Stomach (tissue), 8 donors: ENCODE measurements at regions not wholly inside any gene's neighbourhood (a gene's known extent, or its start where the extent isn't known, plus 50 kb on each side); places are given as distances from the start of the nearest gene placed in this dataset.

Experiments used
- DNase-seq, 2 donors: peaks; one replicate each; pipeline versions ENCODE4 v3.0.0 to v3.0.0-alpha.2; 2013 to 2019
- H3K27ac ChIP-seq, 5 donors: fragments of 200-600 bp in 4 of 5; sonication (generic) in 4 of 5; one replicate each; pipeline ENCODE4 v1.5.1; 2013 to 2019; ENCODE audit warnings: mild to moderate bottlenecking in 1 of 5, moderate library complexity in 1 of 5
- H3K27me3 ChIP-seq, 3 donors: fragments of 200-600 bp; sonication (generic); one replicate each; pipeline ENCODE4 v1.5.1; 2017 to 2019; ENCODE audit warnings: mixed run types in 1 of 3
- H3K36me3 ChIP-seq, 4 donors: fragments of 200-600 bp; sonication (generic); 1 replicate in 3 of 4; 2 replicates in 1 of 4; pipeline ENCODE4 v1.5.1; 2016 to 2019
- H3K4me1 ChIP-seq, 4 donors: fragments of 200-600 bp; sonication (generic); one replicate each; pipeline ENCODE4 v1.5.1; 2016 to 2019
- H3K4me3 ChIP-seq, 4 donors: fragments of 200-600 bp; sonication (generic) in 3 of 4; one replicate each; pipeline ENCODE4 v1.5.1; 2016 to 2019; ENCODE audit warnings: mild to moderate bottlenecking in 1 of 4
- H3K9me3 ChIP-seq, 4 donors: fragments of 200-600 bp; sonication (generic); one replicate each; pipeline ENCODE4 v1.5.1; 2016 to 2019
- EP300 ChIP-seq: sonication (generic); formaldehyde crosslinking; IDR thresholded peaks from one replicate; pipeline ENCODE4 v1.6.1; 2017; ENCODE audit warnings: antibody characterized with exemption
- POLR2A ChIP-seq, 4 donors: fragments of 450-650 bp; IDR thresholded peaks; one replicate each; pipeline ENCODE4 v1.6.1; 2016; ENCODE audit warnings: antibody characterized with exemption in 4 of 4, control low read depth in 2 of 4, mild to moderate bottlenecking in 1 of 4, moderate library complexity in 1 of 4
- POLR2AphosphoS5 ChIP-seq, 3 donors: sonication (generic); formaldehyde crosslinking; IDR thresholded peaks; one replicate each; pipeline ENCODE4 v1.6.1; 2016; ENCODE audit warnings: antibody characterized with exemption in 3 of 3
- WGBS, 5 donors: extraction: QIAGEN DNeasy Blood & Tissue Kit in 3 of 5; methylation state at CpG; one replicate each; pipeline versions ENCODE4 v1.1.5 to v1.1.7; 2013 to 2018; 5-methylcytosine and 5-hydroxymethylcytosine counted together
- intact Hi-C: fragments of 100-400 bp; cut with DNase I; formaldehyde crosslinking; loops from one replicate; pipeline ENCODE4 v1.15.1; 2023; ENCODE audit warnings: low total_unique reads
- TF ChIP-seq, protein P1 (sequence below), 7 experiments: fragments of 450-650 bp in 4 of 7; fragments of 200-600 bp in 3 of 7; sonication (generic) in 3 of 7; IDR thresholded peaks; one replicate each; pipeline ENCODE4 v1.5.1; 2016 to 2019; ENCODE audit warnings: antibody characterized with exemption in 7 of 7, control low read depth in 2 of 7, mild to moderate bottlenecking in 1 of 7
- donor health status: healthy with polysubstance abuse.
- donor health status: Bipolar disorder and iron deficiency.
- donor health status: healthy.

DNA sequence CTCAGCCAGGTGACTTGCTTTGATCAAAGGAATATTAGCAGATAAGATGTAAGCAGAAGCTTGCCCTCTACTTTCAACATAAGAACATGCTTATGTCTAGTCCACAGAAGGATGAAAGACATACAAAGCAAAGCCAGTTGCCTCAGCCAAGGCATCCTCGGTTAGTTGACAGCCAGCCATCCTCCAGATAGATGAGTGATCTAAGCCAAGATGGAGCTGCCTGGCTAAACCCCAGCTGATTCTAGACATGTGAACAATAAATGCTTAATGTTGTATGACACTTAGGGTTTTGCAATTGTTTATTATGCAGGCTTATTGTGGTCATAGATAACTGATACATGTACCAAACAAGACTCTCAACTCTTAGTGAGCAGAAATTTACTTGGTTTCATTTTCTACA, 157.6 kb upstream of the TMTC2 start:
- Histone ChIP-seq H3K4me1 (peaks cover 0 to 10% (median 0%) of the 10 kb centered on the region in 4 donors), H3K4me3 (no peak overlapping the region), H3K9me3 (no peaks in the 10 kb centered on the region), H3K36me3 (no peaks in the 10 kb centered on the region), H3K27ac (no peak overlapping the region), H3K27me3 (no peaks in the 10 kb centered on the region)
- no peak for TF ChIP-seq POLR2A (IDR thresholded peaks at IDR 0.05)
- TF ChIP-seq, protein P1, sequence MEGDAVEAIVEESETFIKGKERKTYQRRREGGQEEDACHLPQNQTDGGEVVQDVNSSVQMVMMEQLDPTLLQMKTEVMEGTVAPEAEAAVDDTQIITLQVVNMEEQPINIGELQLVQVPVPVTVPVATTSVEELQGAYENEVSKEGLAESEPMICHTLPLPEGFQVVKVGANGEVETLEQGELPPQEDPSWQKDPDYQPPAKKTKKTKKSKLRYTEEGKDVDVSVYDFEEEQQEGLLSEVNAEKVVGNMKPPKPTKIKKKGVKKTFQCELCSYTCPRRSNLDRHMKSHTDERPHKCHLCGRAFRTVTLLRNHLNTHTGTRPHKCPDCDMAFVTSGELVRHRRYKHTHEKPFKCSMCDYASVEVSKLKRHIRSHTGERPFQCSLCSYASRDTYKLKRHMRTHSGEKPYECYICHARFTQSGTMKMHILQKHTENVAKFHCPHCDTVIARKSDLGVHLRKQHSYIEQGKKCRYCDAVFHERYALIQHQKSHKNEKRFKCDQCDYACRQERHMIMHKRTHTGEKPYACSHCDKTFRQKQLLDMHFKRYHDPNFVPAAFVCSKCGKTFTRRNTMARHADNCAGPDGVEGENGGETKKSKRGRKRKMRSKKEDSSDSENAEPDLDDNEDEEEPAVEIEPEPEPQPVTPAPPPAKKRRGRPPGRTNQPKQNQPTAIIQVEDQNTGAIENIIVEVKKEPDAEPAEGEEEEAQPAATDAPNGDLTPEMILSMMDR (IDR thresholded peaks at IDR 0.05) = no peak
- no peak for TF ChIP-seq EP300
- no peak for TF ChIP-seq POLR2AphosphoS5 (IDR thresholded peaks at IDR 0.05)
- intact Hi-C loops = no loop called here
- DNase-seq = peak in 1 of 2 donors; percentile 32
- WGBS, 5 donors = 33 to 63% (median 54%) methylated on average over 1 of the region's 1 CpG

DNA sequence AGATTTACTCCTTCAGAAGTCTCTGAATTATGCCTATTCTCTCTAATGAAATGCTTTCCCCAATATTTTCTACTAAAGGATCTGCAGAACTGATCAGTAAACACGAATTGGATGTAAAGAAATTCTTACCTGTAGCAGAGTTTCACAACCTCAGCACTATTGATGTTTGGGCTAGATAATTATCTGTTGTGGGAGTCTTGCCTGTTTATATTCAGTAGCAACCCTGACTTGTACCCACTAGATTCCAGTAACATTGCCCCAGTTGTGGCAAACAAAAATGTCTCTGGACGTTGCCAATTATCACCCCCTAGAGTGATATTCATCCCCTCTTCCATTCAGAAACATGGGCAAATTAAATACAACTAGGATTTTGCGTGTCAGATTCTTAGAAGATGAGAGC, 156.8 kb upstream of the TMTC2 start:
- intact Hi-C loops = no loop called here
- DNase-seq = no peak
- no peaks in the 10 kb centered on the region for H3K27me3 ChIP-seq
- TF ChIP-seq POLR2AphosphoS5 (IDR thresholded peaks at IDR 0.05) (no peak), POLR2A (IDR thresholded peaks at IDR 0.05) (no peak), EP300 (no peak)
- TF ChIP-seq, protein P1 (IDR thresholded peaks at IDR 0.05) = no peak
- H3K9me3 ChIP-seq = no peaks in the 10 kb centered on the region
- H3K27ac ChIP-seq = no peak overlapping the region
- H3K36me3 ChIP-seq = no peaks in the 10 kb centered on the region
- H3K4me3 ChIP-seq = no peak overlapping the region
- H3K4me1 ChIP-seq = peaks cover 0 to 10% (median 0%) of the 10 kb centered on the region in 4 donors
- 74 to 84% (median 76%) methylated on average over 3 of the region's 3 CpGs for WGBS, 5 donors

DNA sequence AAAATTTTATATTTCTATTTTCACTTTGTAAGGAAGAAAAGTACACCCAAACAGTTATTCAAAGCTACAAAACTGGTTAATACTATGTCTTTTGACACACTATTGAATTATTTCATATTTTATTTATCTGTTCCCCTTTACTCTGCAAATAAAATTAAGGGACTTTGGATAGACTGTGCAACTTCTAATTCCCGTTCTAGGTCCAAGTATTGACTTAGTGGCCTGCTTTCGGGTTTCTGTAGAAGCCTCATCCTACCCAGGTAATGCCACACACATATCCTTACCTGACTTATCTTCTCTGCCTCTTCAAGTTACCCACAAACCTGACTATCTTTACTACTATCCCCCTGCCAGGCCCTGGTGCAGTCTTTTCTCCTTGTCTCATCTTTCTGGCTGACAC, 156.3 kb upstream of the TMTC2 start:
- intact Hi-C loops = no loop called here
- Histone ChIP-seq H3K27ac (no peak overlapping the region), H3K4me3 (no peak overlapping the region), H3K9me3 (no peaks in the 10 kb centered on the region), H3K27me3 (no peaks in the 10 kb centered on the region), H3K4me1 (peaks cover 0 to 10% (median 0%) of the 10 kb centered on the region in 4 donors), H3K36me3 (no peaks in the 10 kb centered on the region)
- WGBS, 5 donors = 53 to 87% (median 60%) methylated on average over 2 of the region's 2 CpGs
- DNase-seq = no peak
- TF ChIP-seq EP300 = no peak
- no peak for TF ChIP-seq POLR2AphosphoS5 (IDR thresholded peaks at IDR 0.05)
- TF ChIP-seq, protein P1 (IDR thresholded peaks at IDR 0.05) = no peak
- TF ChIP-seq POLR2A (IDR thresholded peaks at IDR 0.05) = no peak

DNA sequence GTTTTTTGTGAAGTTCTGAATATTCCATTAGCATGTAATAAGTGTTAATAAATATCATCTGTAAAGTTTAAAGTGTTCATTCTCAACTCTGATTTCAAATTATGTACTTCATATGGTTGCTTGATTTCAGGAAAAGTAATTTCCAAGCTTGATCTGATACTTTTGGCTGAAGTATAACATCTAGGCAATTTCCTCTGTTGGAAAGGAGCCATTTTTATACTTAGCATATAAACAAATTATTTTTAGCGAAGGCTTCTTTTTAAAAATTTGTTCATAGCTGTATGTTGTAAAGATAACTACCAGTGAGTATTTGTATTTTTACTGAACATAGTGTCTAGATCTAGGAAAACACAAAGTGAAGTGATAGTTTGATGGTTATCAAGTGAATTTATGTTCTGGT, 153.4 kb upstream of the TMTC2 start:
- no peaks in the 10 kb centered on the region for H3K27me3 ChIP-seq
- H3K36me3 ChIP-seq = no peaks in the 10 kb centered on the region
- no peak overlapping the region for H3K27ac ChIP-seq
- peaks cover 0 to 4% (median 0%) of the 10 kb centered on the region in 4 donors for H3K4me1 ChIP-seq
- peak in 1 of 2 donors; percentile 24 for DNase-seq
- TF ChIP-seq, protein P1 (IDR thresholded peaks at IDR 0.05) = no peak
- no peak for TF ChIP-seq POLR2A (IDR thresholded peaks at IDR 0.05)
- no peak for TF ChIP-seq POLR2AphosphoS5 (IDR thresholded peaks at IDR 0.05)
- no peak for TF ChIP-seq EP300
- no peaks in the 10 kb centered on the region for H3K9me3 ChIP-seq
- 56 to 76% (median 70%) methylated on average over 1 of the region's 1 CpG for WGBS, 5 donors
- no peak overlapping the region for H3K4me3 ChIP-seq
- intact Hi-C loops = no loop called here
